HFFc6 (cell line): ENCODE measurements at regions not wholly inside any gene's neighbourhood (a gene's known extent, or its start where the extent isn't known, plus 50 kb on each side); places are given as distances from the start of the nearest gene placed in this dataset.

Experiments
- DNase-seq: peaks from one replicate; pipeline ENCODE4 v3.0.0-alpha.2; 2018
- H3K27ac Mint-ChIP-seq: 2 replicates; pipeline ENCODE4 v1.8.0; 2020; ENCODE audit warnings: mild to moderate bottlenecking, mixed read lengths
- H3K27me3 Mint-ChIP-seq: 2 replicates; pipeline ENCODE4 v1.8.0; 2021; ENCODE audit warnings: mild to moderate bottlenecking, moderate library complexity, mixed read lengths; ENCODE audit not compliant: insufficient read depth
- H3K36me3 Mint-ChIP-seq: 2 replicates; pipeline ENCODE4 v1.8.0; 2021; ENCODE audit warnings: low read depth, mixed read lengths
- H3K4me1 Mint-ChIP-seq: 2 replicates; pipeline ENCODE4 v1.8.0; 2020; ENCODE audit warnings: low read depth, mixed read lengths
- H3K4me3 Mint-ChIP-seq: 2 replicates; pipeline ENCODE4 v1.8.0; 2020; ENCODE audit warnings: mild to moderate bottlenecking, moderate library complexity, mixed read lengths
- H3K9me3 Mint-ChIP-seq: 2 replicates; pipeline ENCODE4 v1.8.0; 2020; ENCODE audit warnings: mild to moderate bottlenecking, mixed read lengths
- TF ChIP-seq, protein P1 (sequence below): fragments of 200-600 bp; sonication (generic); IDR thresholded peaks from 2 replicates; pipeline ENCODE4 v1.5.0; 2021; ENCODE audit warnings: antibody characterized with exemption, mild to moderate bottlenecking

DNA sequence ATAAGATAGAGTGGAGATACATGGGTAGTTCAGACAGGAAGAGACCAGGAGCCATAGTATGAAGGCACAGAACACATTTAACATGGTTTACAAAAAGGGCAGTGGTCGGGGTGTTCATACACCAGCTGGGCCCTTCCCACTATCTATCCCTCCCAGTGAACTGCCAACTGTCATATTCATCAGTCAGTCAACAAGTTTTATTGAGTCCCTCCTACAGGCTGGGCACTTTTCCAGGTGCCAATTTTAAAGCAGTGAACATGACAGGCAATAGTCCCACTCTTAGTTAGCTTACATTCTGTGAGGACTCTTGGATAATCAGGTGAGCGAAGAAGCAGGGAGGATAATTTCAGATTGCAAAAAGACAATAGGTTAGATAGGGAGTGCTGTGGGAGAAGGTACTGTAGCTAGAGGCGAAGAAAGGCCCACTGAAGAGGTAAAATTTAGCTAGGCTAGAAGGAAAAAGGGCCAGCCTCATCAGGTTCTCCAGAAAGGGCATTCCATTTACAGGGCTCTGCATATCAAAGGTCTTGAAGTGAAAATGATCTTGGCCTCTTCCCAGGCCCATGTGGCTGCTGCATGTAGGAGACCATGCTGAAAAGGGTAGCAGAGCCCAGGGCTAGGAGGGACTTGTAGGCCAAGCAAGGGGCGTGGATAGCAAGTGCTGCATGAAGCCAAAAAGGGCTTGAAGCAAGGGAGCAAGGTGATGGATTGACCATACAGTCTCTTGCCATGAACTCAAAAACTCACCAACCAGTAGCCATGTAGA lies 274.7 kb upstream of the SNX7 start:
- no peak overlapping the region for H3K4me3 Mint-ChIP-seq
- peak overlapping the region; percentile 77; the same call in 1 of the 2 replicates for H3K27ac Mint-ChIP-seq
- peaks cover 75% of the 10 kb centered on the region for H3K4me1 Mint-ChIP-seq
- no peaks in the 10 kb centered on the region for H3K9me3 Mint-ChIP-seq
- no peaks in the 10 kb centered on the region for H3K27me3 Mint-ChIP-seq
- DNase-seq = no peak
- no peaks in the 10 kb centered on the region for H3K36me3 Mint-ChIP-seq
- TF ChIP-seq, protein P1, sequence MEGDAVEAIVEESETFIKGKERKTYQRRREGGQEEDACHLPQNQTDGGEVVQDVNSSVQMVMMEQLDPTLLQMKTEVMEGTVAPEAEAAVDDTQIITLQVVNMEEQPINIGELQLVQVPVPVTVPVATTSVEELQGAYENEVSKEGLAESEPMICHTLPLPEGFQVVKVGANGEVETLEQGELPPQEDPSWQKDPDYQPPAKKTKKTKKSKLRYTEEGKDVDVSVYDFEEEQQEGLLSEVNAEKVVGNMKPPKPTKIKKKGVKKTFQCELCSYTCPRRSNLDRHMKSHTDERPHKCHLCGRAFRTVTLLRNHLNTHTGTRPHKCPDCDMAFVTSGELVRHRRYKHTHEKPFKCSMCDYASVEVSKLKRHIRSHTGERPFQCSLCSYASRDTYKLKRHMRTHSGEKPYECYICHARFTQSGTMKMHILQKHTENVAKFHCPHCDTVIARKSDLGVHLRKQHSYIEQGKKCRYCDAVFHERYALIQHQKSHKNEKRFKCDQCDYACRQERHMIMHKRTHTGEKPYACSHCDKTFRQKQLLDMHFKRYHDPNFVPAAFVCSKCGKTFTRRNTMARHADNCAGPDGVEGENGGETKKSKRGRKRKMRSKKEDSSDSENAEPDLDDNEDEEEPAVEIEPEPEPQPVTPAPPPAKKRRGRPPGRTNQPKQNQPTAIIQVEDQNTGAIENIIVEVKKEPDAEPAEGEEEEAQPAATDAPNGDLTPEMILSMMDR = no peak

DNA sequence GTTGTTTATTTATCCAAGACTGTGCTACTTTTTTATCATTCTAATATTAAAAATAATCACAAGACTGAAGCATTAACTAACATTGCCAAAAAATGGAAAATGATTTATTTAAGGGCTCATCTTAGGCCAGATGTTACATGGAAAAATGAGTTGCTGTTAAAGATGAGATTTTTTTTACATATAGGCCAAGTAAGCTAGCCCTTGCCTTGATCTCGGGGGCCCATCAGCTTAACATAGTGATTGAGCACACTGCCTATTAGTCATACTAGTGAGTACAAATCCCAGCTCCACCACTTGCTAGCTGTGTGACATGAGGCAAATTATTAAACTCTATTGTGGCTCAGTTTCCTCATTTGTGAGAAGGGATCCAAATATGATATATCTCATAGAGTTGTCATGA lies 275.9 kb upstream of the SNX7 start:
- H3K27me3 Mint-ChIP-seq = no peaks in the 10 kb centered on the region
- no peaks in the 10 kb centered on the region for H3K36me3 Mint-ChIP-seq
- no peak overlapping the region for H3K4me3 Mint-ChIP-seq
- no peak overlapping the region for H3K27ac Mint-ChIP-seq
- H3K4me1 Mint-ChIP-seq = peaks cover 75% of the 10 kb centered on the region
- DNase-seq = no peak
- H3K9me3 Mint-ChIP-seq = no peaks in the 10 kb centered on the region
- TF ChIP-seq, protein P1 = no peak

DNA sequence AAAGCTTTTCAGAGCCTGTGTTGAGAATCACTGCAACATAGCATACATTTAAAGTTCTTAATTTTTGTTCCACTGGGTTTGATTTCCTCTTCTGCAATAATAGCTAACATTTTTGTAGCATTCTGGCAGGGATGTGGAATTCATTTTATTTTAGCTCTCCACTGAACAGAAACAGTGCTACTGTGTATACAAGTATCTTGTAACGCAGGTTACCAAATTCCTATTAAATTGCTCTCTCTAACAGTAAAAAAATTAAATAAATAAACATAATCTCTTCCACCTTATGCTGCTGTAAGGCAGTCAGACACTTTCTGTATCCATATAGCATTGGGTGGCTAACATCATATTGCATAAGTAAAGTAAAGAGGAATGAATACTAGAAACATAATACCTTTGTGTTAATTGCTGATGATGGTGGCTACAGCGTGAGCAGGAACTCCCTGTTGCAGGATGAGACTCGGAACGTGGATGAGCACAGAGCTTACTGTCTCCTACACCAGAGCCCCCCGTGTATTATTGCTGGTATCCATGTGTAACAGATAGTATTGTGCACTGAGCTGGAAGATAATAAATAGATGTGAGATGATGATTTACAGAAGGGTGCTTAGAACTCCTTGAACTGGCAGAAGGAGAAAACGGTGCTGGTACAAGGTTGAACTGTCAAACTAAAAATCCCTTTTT lies 276.9 kb upstream of the SNX7 start:
- Mint-ChIP-seq H3K27me3 (no peaks in the 10 kb centered on the region), H3K4me1 (peaks cover 67% of the 10 kb centered on the region), H3K9me3 (no peaks in the 10 kb centered on the region), H3K36me3 (no peaks in the 10 kb centered on the region), H3K27ac (no peak overlapping the region), H3K4me3 (no peak overlapping the region)
- TF ChIP-seq, protein P1 = no peak
- no peak for DNase-seq

DNA sequence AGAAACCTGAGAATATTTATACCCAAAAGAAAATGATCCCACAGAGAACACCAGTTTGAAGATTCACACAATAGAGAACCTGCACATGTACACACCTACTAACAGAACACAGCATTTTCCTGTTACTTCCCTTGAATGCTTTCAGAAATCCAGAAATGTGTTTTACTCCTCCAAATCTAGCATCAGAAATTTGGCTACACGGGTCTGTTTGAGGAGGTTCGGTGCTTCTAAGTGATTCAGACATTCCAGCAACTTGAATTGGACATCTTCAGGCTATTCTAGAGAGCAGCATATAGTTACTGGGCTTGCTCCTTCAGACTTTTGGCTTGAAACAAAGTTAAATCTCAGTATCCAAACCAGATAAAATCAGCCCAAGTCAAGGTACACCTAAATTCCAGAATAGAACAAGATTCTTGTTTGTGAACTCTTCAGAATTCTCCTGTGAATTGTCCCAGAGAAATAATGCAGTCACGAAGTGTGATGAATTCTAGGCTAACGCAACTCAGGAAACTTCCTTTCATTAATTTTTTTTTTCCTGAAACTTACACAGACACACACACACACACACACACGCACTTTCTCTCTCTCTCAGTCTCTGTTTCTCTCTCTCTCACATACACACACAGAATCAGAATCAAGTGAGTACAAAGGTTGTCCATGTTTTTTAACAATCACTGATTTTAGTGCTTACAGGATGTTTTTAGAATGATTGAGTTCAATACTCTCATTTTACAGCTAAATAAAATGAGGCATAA lies 278.4 kb upstream of the SNX7 start:
- Mint-ChIP-seq H3K4me3 (no peak overlapping the region), H3K27me3 (no peaks in the 10 kb centered on the region), H3K9me3 (no peaks in the 10 kb centered on the region), H3K27ac (peak overlapping the region; percentile 13), H3K4me1 (peaks cover 53% of the 10 kb centered on the region), H3K36me3 (no peaks in the 10 kb centered on the region)
- TF ChIP-seq, protein P1 = no peak
- DNase-seq = no peak

DNA sequence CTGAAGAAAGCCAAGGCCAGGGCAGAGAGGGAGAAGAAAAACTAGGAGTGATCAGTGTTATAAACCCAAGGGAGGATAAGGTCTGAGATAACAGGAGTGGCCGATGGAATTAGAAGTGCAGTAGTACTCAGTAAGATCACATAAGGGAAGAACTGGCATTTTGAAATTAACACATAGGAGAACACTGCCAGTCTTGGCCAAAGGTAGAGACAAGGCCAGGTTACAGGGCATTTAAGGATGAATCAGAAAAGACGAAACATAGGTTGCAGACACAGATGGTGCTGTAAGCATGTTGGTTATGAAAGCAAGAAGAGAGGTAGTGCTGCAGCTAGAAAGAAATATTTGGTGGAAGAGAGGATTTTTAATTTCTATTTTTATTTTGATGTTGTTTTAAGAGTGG lies 278.9 kb upstream of the SNX7 start:
- no peak overlapping the region for H3K27ac Mint-ChIP-seq
- no peaks in the 10 kb centered on the region for H3K27me3 Mint-ChIP-seq
- no peak for DNase-seq
- TF ChIP-seq, protein P1 = no peak
- H3K36me3 Mint-ChIP-seq = no peaks in the 10 kb centered on the region
- H3K4me1 Mint-ChIP-seq = peaks cover 47% of the 10 kb centered on the region
- H3K4me3 Mint-ChIP-seq = no peak overlapping the region
- no peaks in the 10 kb centered on the region for H3K9me3 Mint-ChIP-seq
